Liver (tissue), 8 donors: ENCODE measurements at regions not wholly inside any gene's neighbourhood (a gene's known extent, or its start where the extent isn't known, plus 50 kb on each side); places are given as distances from the start of the nearest gene placed in this dataset.

Source experiments
- DNase-seq: peaks from one replicate; pipeline ENCODE4 v3.0.0-alpha.2; 2017; ENCODE audit warnings: low spot score
- H3K27ac ChIP-seq, 2 donors: one replicate each; pipeline ENCODE4 v1.7.0; 2013; ENCODE audit warnings: inconsistent platforms in 2 of 2, low read length in 2 of 2, control low read depth in 1 of 2, low read depth in 1 of 2, mild to moderate bottlenecking in 1 of 2
- H3K27me3 ChIP-seq, 4 donors: one replicate each; pipeline versions ENCODE4 v1.6.1 to v1.7.0; 2013; ENCODE audit warnings: low read length in 3 of 4, inconsistent platforms in 1 of 4, mild to moderate bottlenecking in 1 of 4, moderate library complexity in 1 of 4; ENCODE audit not compliant: control insufficient read depth in 4 of 4, insufficient read depth in 4 of 4
- H3K36me3 ChIP-seq, 4 donors: one replicate each; pipeline versions ENCODE4 v1.6.1 to v1.7.0; 2013; ENCODE audit warnings: low read length in 3 of 4, mild to moderate bottlenecking in 3 of 4, low read depth in 1 of 4, moderate library complexity in 1 of 4; ENCODE audit not compliant: control insufficient read depth in 4 of 4, insufficient read depth in 3 of 4
- H3K4me1 ChIP-seq, 4 donors: one replicate each; pipeline versions ENCODE4 v1.6.1 to v1.7.0; 2013; ENCODE audit warnings: low read length in 3 of 4, mild to moderate bottlenecking in 3 of 4, moderate library complexity in 1 of 4; ENCODE audit not compliant: control insufficient read depth in 4 of 4, insufficient read depth in 4 of 4
- H3K4me3 ChIP-seq, 3 donors: one replicate each; pipeline versions ENCODE4 v1.6.1 to v1.7.0; 2013; ENCODE audit warnings: low read length in 3 of 3, control low read depth in 1 of 3, low read depth in 1 of 3, mild to moderate bottlenecking in 1 of 3
- H3K9ac ChIP-seq, 2 donors: one replicate each; pipeline ENCODE4 v1.7.0; 2013; ENCODE audit warnings: low read length in 2 of 2, mild to moderate bottlenecking in 2 of 2, moderate library complexity in 2 of 2, control low read depth in 1 of 2, low read depth in 1 of 2
- H3K9me3 ChIP-seq, 4 donors: one replicate each; pipeline versions ENCODE4 v1.6.1 to v1.7.0; 2013; ENCODE audit warnings: low read length in 3 of 4; ENCODE audit not compliant: control insufficient read depth in 4 of 4
- EGR1 ChIP-seq, 2 donors: IDR thresholded peaks; 2 replicates each; pipeline ENCODE4 v1.6.1; 2016 to 2018; ENCODE audit warnings: antibody characterized with exemption in 2 of 2, low read depth in 2 of 2
- FOXA2 ChIP-seq: IDR thresholded peaks from 2 replicates; pipeline ENCODE4 v1.6.1; 2016; ENCODE audit warnings: antibody characterized with exemption
- HNF4A ChIP-seq, 2 donors: conservative IDR thresholded peaks; 2 replicates each; pipeline ENCODE4 v1.6.1; 2016; ENCODE audit warnings: antibody characterized with exemption in 2 of 2, mild to moderate bottlenecking in 2 of 2
- JUND ChIP-seq, 2 donors: IDR thresholded peaks; 2 replicates each; pipeline ENCODE4 v1.6.1; 2016; ENCODE audit warnings: antibody characterized with exemption in 2 of 2
- NR2F2 ChIP-seq: IDR thresholded peaks from 2 replicates; pipeline ENCODE4 v1.6.1; 2016; ENCODE audit warnings: antibody characterized with exemption
- RAD21 ChIP-seq, 2 donors: IDR thresholded peaks; 2 replicates each; pipeline ENCODE4 v1.6.1; 2016; ENCODE audit warnings: antibody characterized with exemption in 2 of 2, mild to moderate bottlenecking in 2 of 2
- REST ChIP-seq: IDR thresholded peaks from 2 replicates; pipeline ENCODE4 v1.6.1; 2016; ENCODE audit warnings: antibody characterized with exemption, mild to moderate bottlenecking
- RXRA ChIP-seq, 2 donors: IDR thresholded peaks; 2 replicates each; pipeline ENCODE4 v1.6.1; 2017 to 2018; ENCODE audit warnings: antibody characterized with exemption in 2 of 2, mild to moderate bottlenecking in 1 of 2
- SP1 ChIP-seq: IDR thresholded peaks from 2 replicates; pipeline ENCODE4 v1.6.1; 2018; ENCODE audit warnings: antibody characterized with exemption, mild to moderate bottlenecking
- TAF1 ChIP-seq: conservative IDR thresholded peaks from 2 replicates; pipeline ENCODE4 v1.6.1; 2016; ENCODE audit warnings: antibody characterized with exemption, mild to moderate bottlenecking
- YY1 ChIP-seq: IDR thresholded peaks from 2 replicates; pipeline ENCODE4 v1.6.1; 2016; ENCODE audit warnings: antibody characterized with exemption, mild to moderate bottlenecking
- WGBS: extraction: QIAGEN DNeasy Blood & Tissue Kit; methylation state at CpG from one replicate; pipeline ENCODE4 v1.1.7; 2013; 5-methylcytosine and 5-hydroxymethylcytosine counted together
- TF ChIP-seq, protein P1 (sequence below): IDR thresholded peaks from 2 replicates; pipeline ENCODE4 v1.6.1; 2016; ENCODE audit warnings: antibody characterized with exemption
- TF ChIP-seq, protein P2 (sequence below): IDR thresholded peaks from 2 replicates; pipeline ENCODE4 v1.6.1; 2016; ENCODE audit warnings: antibody characterized with exemption
- TF ChIP-seq, protein P3 (sequence below): fragments of 150-350 bp; IDR thresholded peaks from 2 replicates; pipeline ENCODE4 v1.5.1; 2017; ENCODE audit warnings: improper control_type of control experiment, low read depth, low read length; ENCODE audit not compliant: missing input control
- TF ChIP-seq, protein P4 (sequence below): IDR thresholded peaks from 2 replicates; pipeline ENCODE4 v1.6.1; 2016; ENCODE audit warnings: antibody characterized with exemption
- donor health status: healthy.
- donor health status: healthy.
- donor health status: healthy.
- donor health status: healthy.
- donor health status: healthy.

DNA sequence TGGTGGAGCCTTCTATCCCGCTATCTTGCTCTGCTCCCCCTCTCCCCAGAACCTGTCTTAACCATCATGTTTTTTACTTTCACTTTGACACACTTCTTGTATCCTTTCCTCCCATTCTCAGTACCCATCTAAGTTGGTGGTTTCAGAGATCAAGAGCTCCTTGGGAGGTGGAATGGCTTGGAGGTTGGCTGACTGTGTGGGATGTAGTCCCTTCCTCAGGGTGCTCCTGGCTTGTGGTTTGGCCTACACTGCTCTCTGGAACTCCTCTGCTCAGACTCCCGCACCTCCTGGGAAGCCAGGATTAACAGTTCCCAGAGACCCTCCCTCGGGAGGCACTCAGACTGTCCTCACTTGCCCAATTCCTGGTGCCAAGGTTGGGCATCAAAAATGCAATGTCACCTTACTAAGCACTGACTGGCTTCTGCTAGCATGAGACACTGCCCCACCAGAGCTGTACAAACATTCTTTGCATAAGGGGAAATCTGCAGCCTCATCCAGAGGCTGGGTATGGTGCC is 93.1 kb upstream of the NAMPT start:
- H3K9me3 ChIP-seq = no peaks in the 10 kb centered on the region
- no peaks in the 10 kb centered on the region for H3K4me1 ChIP-seq
- WGBS = 95% methylated on average over 3 of the region's 3 CpGs
- H3K9ac ChIP-seq = no peak overlapping the region
- H3K4me3 ChIP-seq = no peak overlapping the region
- no peak overlapping the region for H3K27ac ChIP-seq
- no peaks in the 10 kb centered on the region for H3K27me3 ChIP-seq
- no peaks in the 10 kb centered on the region for H3K36me3 ChIP-seq
- DNase-seq = no peak
- TF ChIP-seq EGR1 (IDR thresholded peaks at IDR 0.05; ENCODE audit: low read depth in 2 of 2) = no peak
- TF ChIP-seq, protein P1, sequence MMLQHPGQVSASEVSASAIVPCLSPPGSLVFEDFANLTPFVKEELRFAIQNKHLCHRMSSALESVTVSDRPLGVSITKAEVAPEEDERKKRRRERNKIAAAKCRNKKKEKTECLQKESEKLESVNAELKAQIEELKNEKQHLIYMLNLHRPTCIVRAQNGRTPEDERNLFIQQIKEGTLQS = no peak
- TF ChIP-seq TAF1 = no peak
- no peak for TF ChIP-seq HNF4A (conservative IDR thresholded peaks at IDR 0.05)
- no peak for TF ChIP-seq RXRA (IDR thresholded peaks at IDR 0.05)
- TF ChIP-seq YY1 = no peak
- TF ChIP-seq SP1 = no peak
- TF ChIP-seq, protein P2, sequence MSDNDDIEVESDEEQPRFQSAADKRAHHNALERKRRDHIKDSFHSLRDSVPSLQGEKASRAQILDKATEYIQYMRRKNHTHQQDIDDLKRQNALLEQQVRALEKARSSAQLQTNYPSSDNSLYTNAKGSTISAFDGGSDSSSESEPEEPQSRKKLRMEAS = no peak
- TF ChIP-seq JUND (IDR thresholded peaks at IDR 0.05) = no peak
- TF ChIP-seq RAD21 (IDR thresholded peaks at IDR 0.05) = no peak
- no peak for TF ChIP-seq NR2F2
- TF ChIP-seq REST = no peak

DNA sequence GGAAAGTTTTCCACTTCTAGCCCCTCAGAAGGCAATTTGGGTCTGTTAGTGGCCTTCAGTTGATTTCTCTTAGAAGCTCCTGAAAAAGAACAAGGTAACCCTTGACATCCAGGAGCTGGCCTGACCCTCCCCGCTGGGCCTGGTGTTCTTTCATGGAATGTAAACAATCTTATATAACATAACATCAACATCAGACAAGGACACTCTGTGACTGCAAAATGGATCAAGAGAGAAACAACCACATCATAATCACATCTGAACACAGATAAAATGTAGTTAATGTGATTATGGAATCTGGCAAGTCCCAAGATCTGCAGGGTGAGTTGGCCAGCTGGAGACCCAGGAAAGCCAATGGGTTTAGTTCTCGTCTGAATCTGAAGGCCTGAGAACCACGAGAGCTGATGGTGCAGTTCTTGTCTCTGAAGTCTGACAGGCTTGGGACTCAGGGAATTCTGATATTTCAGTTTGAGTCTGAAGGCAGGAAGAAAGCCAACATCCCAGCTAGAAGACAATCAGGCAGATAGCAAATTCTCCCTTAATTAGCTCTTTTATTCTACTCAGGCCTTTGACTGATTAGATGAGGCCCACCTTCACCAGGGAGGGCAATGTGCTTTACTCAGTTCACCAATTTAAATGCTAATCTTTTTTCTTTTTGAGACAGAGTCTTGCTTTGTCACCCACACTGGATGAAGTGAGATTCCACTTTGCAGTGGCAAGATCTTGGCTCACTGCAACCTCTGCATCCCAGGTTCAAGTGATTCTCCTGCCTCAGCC is 91.4 kb upstream of the NAMPT start:
- no peak for TF ChIP-seq JUND (IDR thresholded peaks at IDR 0.05)
- TF ChIP-seq SP1 = no peak
- TF ChIP-seq, protein P3, sequence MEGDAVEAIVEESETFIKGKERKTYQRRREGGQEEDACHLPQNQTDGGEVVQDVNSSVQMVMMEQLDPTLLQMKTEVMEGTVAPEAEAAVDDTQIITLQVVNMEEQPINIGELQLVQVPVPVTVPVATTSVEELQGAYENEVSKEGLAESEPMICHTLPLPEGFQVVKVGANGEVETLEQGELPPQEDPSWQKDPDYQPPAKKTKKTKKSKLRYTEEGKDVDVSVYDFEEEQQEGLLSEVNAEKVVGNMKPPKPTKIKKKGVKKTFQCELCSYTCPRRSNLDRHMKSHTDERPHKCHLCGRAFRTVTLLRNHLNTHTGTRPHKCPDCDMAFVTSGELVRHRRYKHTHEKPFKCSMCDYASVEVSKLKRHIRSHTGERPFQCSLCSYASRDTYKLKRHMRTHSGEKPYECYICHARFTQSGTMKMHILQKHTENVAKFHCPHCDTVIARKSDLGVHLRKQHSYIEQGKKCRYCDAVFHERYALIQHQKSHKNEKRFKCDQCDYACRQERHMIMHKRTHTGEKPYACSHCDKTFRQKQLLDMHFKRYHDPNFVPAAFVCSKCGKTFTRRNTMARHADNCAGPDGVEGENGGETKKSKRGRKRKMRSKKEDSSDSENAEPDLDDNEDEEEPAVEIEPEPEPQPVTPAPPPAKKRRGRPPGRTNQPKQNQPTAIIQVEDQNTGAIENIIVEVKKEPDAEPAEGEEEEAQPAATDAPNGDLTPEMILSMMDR = no peak
- no peak for TF ChIP-seq HNF4A (conservative IDR thresholded peaks at IDR 0.05)
- TF ChIP-seq, protein P1 = no peak
- TF ChIP-seq YY1 = no peak
- no peak for TF ChIP-seq FOXA2
- TF ChIP-seq EGR1 (IDR thresholded peaks at IDR 0.05; ENCODE audit: low read depth in 2 of 2) = no peak
- TF ChIP-seq, protein P4, sequence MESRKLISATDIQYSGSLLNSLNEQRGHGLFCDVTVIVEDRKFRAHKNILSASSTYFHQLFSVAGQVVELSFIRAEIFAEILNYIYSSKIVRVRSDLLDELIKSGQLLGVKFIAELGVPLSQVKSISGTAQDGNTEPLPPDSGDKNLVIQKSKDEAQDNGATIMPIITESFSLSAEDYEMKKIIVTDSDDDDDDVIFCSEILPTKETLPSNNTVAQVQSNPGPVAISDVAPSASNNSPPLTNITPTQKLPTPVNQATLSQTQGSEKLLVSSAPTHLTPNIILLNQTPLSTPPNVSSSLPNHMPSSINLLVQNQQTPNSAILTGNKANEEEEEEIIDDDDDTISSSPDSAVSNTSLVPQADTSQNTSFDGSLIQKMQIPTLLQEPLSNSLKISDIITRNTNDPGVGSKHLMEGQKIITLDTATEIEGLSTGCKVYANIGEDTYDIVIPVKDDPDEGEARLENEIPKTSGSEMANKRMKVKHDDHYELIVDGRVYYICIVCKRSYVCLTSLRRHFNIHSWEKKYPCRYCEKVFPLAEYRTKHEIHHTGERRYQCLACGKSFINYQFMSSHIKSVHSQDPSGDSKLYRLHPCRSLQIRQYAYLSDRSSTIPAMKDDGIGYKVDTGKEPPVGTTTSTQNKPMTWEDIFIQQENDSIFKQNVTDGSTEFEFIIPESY = no peak
- TF ChIP-seq, protein P2 = no peak
- no peak for TF ChIP-seq RAD21 (IDR thresholded peaks at IDR 0.05)
- 86% methylated on average over 3 of the region's 3 CpGs for WGBS
- Histone ChIP-seq H3K4me1 (no peaks in the 10 kb centered on the region), H3K27ac (no peak overlapping the region), H3K27me3 (no peaks in the 10 kb centered on the region), H3K9ac (no peak overlapping the region), H3K4me3 (no peak overlapping the region), H3K36me3 (no peaks in the 10 kb centered on the region), H3K9me3 (no peaks in the 10 kb centered on the region)
- no peak for DNase-seq
